Loucy (cell line): ENCODE measurements at regions not wholly inside any gene's neighbourhood (a gene's known extent, or its start where the extent isn't known, plus 50 kb on each side); places are given as distances from the start of the nearest gene placed in this dataset.

ENCODE experiments used
- CTCF ChIP-seq: fragments of 200-600 bp; sonication (generic); conservative IDR thresholded peaks from 2 replicates; pipeline ENCODE4 v1.5.1; 2014; ENCODE audit warnings: mild to moderate bottlenecking, antibody characterized with exemption, low read length
- EZH2phosphoT487 ChIP-seq: fragments of 200-600 bp; IDR thresholded peaks from 2 replicates; pipeline ENCODE4 v1.6.1; 2018; ENCODE audit warnings: antibody characterized with exemption, mild to moderate bottlenecking, moderate library complexity, borderline replicate concordance

GRCh38 chr1:73491621-73492020 is 706.4 kb downstream of the LRRIQ3 start:
- no peak for TF ChIP-seq CTCF
- no peak for TF ChIP-seq EZH2phosphoT487
